A673 (cell line): ENCODE measurements at regions not wholly inside any gene's neighbourhood (a gene's known extent, or its start where the extent isn't known, plus 50 kb on each side); places are given as distances from the start of the nearest gene placed in this dataset.

Source experiments
- EZH2 ChIP-seq: fragments of 200-600 bp; sonication (generic); IDR thresholded peaks from 2 replicates; pipeline ENCODE4 v1.6.1; 2017; ENCODE audit warnings: borderline replicate concordance, low read depth, mild to moderate bottlenecking, mixed read lengths, antibody characterized with exemption, low read length; ENCODE audit not compliant: poor library complexity, severe bottlenecking
- TF ChIP-seq, protein P1 (sequence below): fragments of 300-800, 200-600 bp; sonication (generic); conservative IDR thresholded peaks from 2 replicates; pipeline ENCODE4 v1.5.1; 2017; ENCODE audit warnings: low read depth, mild to moderate bottlenecking, antibody characterized with exemption, low read length, moderate library complexity, mixed read lengths

DNA sequence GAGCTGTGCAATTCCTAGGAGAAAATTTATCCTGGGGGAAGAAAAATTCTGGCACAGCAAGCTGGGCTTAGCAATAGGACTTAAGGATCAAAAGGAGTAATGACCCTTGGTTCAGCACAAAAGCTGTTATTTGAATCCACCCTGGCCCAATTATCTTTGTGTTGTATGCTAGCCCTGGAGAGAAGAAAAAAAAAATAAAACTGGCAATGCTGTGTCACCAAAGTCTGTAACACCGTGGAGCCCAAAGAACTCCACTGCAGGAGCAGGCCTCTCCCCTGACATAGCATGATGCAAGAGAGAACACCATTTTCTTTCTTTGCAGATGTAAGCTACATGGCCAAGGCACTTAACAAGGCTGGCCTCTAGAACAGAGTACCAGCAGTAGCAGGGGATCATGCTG, 63.0 kb upstream of the ARHGAP5 start:
- TF ChIP-seq, protein P1, sequence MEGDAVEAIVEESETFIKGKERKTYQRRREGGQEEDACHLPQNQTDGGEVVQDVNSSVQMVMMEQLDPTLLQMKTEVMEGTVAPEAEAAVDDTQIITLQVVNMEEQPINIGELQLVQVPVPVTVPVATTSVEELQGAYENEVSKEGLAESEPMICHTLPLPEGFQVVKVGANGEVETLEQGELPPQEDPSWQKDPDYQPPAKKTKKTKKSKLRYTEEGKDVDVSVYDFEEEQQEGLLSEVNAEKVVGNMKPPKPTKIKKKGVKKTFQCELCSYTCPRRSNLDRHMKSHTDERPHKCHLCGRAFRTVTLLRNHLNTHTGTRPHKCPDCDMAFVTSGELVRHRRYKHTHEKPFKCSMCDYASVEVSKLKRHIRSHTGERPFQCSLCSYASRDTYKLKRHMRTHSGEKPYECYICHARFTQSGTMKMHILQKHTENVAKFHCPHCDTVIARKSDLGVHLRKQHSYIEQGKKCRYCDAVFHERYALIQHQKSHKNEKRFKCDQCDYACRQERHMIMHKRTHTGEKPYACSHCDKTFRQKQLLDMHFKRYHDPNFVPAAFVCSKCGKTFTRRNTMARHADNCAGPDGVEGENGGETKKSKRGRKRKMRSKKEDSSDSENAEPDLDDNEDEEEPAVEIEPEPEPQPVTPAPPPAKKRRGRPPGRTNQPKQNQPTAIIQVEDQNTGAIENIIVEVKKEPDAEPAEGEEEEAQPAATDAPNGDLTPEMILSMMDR, result no peak
- no peak for TF ChIP-seq EZH2
